ENCODE measurements at regions not wholly inside any gene's neighbourhood (a gene's known extent, or its start where the extent isn't known, plus 50 kb on each side); places are given as distances from the start of the nearest gene placed in this dataset.

GRCh38 chr16:85332175-85332574 is 219.9 kb upstream of the CIBAR2 start:
- no peak overlapping the region for H3K4me3 ChIP-seq (ENCODE audit: control insufficient read depth, low read depth, low read length)
- no peak for TF ChIP-seq CTCF (IDR thresholded peaks at IDR 0.05; ENCODE audit: control insufficient read depth, insufficient read depth, low read depth, low read length, missing control alignments)
- DNase-seq (ENCODE audit: low read depth), result no peak

DNA sequence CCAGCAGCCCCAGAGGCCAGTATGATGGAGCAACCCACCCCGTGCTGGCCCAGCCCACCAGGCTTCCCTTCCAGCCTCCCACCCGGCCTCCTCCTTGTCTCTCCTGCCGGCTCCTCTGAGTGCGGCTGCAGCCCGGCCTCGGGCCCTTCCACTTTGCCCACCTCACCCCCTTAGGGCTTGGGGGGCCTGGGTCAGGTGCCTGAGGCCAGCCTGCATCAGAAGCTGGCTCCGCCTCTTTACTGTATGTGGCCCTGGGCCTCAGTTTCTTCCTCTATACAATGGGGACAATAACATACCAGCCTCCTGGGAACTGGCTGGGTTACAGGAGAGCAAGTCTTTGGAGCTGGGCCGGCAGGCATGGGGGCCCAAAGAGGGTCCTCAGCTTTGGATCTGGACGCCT is 221.1 kb upstream of the CIBAR2 start:
- TF ChIP-seq CTCF (IDR thresholded peaks at IDR 0.05; ENCODE audit: control insufficient read depth, insufficient read depth, low read depth, low read length, missing control alignments), result no peak
- no peak for DNase-seq (ENCODE audit: low read depth)

GRCh38 chr16:85333744-85334640 is 221.7 kb upstream of the CIBAR2 start:
- no peak for DNase-seq (ENCODE audit: low read depth)
- no peak for TF ChIP-seq CTCF (IDR thresholded peaks at IDR 0.05; ENCODE audit: control insufficient read depth, insufficient read depth, low read depth, low read length, missing control alignments)
- H3K4me3 ChIP-seq (ENCODE audit: control insufficient read depth, low read depth, low read length), result no peak overlapping the region

More for the DNA sequence above, 221.1 kb upstream of the CIBAR2 start:
- no peak overlapping the region for H3K4me3 ChIP-seq (ENCODE audit: control insufficient read depth, low read depth, low read length)

- H3K4me3 ChIP-seq (ENCODE audit: control insufficient read depth, low read depth, low read length), result no peak overlapping the region
- TF ChIP-seq CTCF (IDR thresholded peaks at IDR 0.05; ENCODE audit: control insufficient read depth, insufficient read depth, low read depth, low read length, missing control alignments), result no peak
- no peak for DNase-seq (ENCODE audit: low read depth)
These were observed 222.7 kb upstream of the CIBAR2 start for GRCh38 chr16:85334718-85335583.

DNA sequence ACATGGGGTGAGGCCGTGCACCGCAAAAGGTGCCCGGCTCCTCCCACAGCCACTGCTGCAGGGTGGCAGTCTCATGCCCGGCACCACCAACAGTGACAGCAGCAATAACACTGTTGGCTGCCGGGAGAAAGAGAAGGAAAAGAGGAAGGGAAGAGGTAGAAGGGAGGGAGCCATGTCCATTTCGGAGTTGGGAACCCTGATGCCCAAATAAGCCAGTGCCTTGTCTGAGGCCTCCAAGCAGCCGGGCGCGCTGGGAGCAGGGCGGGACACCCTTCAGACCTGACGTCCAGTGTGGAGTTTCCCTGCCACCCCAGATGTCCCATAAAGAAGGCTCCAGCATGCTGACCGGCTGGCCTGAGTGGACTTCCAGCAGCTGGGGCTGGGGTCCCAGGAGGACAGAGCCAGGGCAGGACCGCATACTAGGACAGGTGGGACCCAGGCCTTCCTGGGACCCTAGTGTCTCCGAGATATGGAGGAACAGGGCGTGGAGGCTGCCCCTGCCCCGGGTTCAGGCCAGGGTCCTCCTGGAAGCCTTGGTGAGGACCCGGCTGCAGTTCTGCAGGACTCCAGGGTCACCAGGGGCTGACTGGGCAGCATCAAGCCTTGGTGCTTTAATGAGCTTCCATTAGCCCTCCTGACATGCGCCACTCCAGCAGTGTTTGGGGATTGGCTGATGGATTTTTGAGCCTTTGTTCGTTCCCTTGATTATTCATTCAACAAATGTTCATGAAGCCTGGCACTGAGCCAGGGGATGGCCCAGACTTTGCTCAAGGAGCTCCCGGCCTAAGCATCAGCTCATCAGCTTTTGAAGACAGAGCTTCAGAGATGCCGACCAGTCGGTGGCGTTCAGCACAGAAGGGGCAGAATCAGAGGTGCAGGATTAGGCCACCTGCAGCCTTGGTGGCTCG is 223.6 kb upstream of the CIBAR2 start:
- H3K4me3 ChIP-seq (ENCODE audit: control insufficient read depth, low read depth, low read length), result no peak overlapping the region
- DNase-seq (ENCODE audit: low read depth), result no peak
- TF ChIP-seq CTCF (IDR thresholded peaks at IDR 0.05; ENCODE audit: control insufficient read depth, insufficient read depth, low read depth, low read length, missing control alignments), result no peak
